ENCODE measurements at regions not wholly inside any gene's neighbourhood (a gene's known extent, or its start where the extent isn't known, plus 50 kb on each side); places are given as distances from the start of the nearest gene placed in this dataset.

- no peaks in the 10 kb centered on the region for H3K9me1 ChIP-seq (replicated peaks; ENCODE audit: control insufficient read depth, extremely low read depth, insufficient read depth, low read length)
- no peaks in the 10 kb centered on the region for H3K4me1 ChIP-seq (ENCODE audit: control insufficient read depth, extremely low read depth, insufficient read depth, low read length)
- H3K4me2 ChIP-seq (ENCODE audit: insufficient read depth, low read length), result no peak overlapping the region
- no peaks in the 10 kb centered on the region for H3K79me2 ChIP-seq (ENCODE audit: control insufficient read depth, insufficient read depth, low read length)
- H3K27ac ChIP-seq (ENCODE audit: insufficient read depth, low read depth, low read length), result no peak overlapping the region
- H3K27me3 ChIP-seq (ENCODE audit: control insufficient read depth in 2 of 2, insufficient read depth in 2 of 2, low read length in 2 of 2), result no peaks in the 10 kb centered on the region
- CTCF ChIA-PET, result interaction anchor here (1.1 to 2.4 kb wide), 2 partner anchors 18 to 20 kb away, joined by 4 to 6 read pairs; no protein-coding TSS in a partner anchor
- DNase-seq (ENCODE audit: low read depth, low spot score) (no peak), FAIRE-seq (no peak)
- intact Hi-C loops (cut with micrococcal nuclease), result no loop called here
- POLR2A ChIA-PET, result no interaction called here
- TF ChIP-seq POLR2AphosphoS5 (IDR thresholded peaks at IDR 0.05; ENCODE audit: insufficient read depth, low read depth, low read length) (no peak), GATA2 (IDR thresholded peaks at IDR 0.05; ENCODE audit: insufficient read depth, insufficient read length, low read depth, low read length) (no peak), MYC (IDR thresholded peaks at IDR 0.05; ENCODE audit: low read depth, low read length) (no peak), POLR2A (IDR thresholded peaks at IDR 0.05; ENCODE audit: low read depth, low read length) (no peak), EZH2 (IDR thresholded peaks at IDR 0.05; ENCODE audit: borderline replicate concordance, low read depth, low read length, severe bottlenecking) (no peak), JUN (IDR thresholded peaks at IDR 0.05; ENCODE audit: borderline replicate concordance, insufficient read depth, insufficient read length, low read depth) (no peak), FOS (IDR thresholded peaks at IDR 0.05; ENCODE audit: borderline replicate concordance, insufficient read depth, low read length) (no peak)
- TF ChIP-seq, protein P1, sequence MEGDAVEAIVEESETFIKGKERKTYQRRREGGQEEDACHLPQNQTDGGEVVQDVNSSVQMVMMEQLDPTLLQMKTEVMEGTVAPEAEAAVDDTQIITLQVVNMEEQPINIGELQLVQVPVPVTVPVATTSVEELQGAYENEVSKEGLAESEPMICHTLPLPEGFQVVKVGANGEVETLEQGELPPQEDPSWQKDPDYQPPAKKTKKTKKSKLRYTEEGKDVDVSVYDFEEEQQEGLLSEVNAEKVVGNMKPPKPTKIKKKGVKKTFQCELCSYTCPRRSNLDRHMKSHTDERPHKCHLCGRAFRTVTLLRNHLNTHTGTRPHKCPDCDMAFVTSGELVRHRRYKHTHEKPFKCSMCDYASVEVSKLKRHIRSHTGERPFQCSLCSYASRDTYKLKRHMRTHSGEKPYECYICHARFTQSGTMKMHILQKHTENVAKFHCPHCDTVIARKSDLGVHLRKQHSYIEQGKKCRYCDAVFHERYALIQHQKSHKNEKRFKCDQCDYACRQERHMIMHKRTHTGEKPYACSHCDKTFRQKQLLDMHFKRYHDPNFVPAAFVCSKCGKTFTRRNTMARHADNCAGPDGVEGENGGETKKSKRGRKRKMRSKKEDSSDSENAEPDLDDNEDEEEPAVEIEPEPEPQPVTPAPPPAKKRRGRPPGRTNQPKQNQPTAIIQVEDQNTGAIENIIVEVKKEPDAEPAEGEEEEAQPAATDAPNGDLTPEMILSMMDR (IDR thresholded peaks at IDR 0.05; ENCODE audit: extremely low read depth in 1 of 2, insufficient read depth in 1 of 2, low read depth in 1 of 2, low read length in 2 of 2), result no peak
- TF ChIP-seq, protein P2, sequence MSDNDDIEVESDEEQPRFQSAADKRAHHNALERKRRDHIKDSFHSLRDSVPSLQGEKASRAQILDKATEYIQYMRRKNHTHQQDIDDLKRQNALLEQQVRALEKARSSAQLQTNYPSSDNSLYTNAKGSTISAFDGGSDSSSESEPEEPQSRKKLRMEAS (IDR thresholded peaks at IDR 0.05; ENCODE audit: insufficient read depth, insufficient read length), result no peak
- no peak overlapping the region for H3K4me3 ChIP-seq (replicated peaks in 1 of 3; ENCODE audit: insufficient read depth in 1 of 3, low read depth in 1 of 3, low read length in 3 of 3)
- H3K36me3 ChIP-seq (ENCODE audit: control insufficient read depth in 2 of 2, extremely low read depth in 1 of 2, insufficient read depth in 2 of 2, low read length in 2 of 2), result no peaks in the 10 kb centered on the region
- no peaks in the 10 kb centered on the region for H3K9me3 ChIP-seq (replicated peaks; ENCODE audit: control insufficient read depth, insufficient read depth, low read length)
- BruUV-seq (replicated peaks), result no TSS peak
- H2AFZ ChIP-seq (ENCODE audit: low read depth, low read length), result no peak overlapping the region
- dilution Hi-C loops (cut with MboI; ENCODE audit: extremely low pct_ligation_motif_present, low sequenced_read_pairs), result no loop called here
- H4K20me1 ChIP-seq (replicated peaks; ENCODE audit: control insufficient read depth, extremely low read depth, insufficient read depth, low read length), result no peaks in the 10 kb centered on the region
- H3K9ac ChIP-seq (replicated peaks; ENCODE audit: extremely low read depth, insufficient read depth, low read length), result no peak overlapping the region
These were observed 475.1 kb upstream of the FZD8 start for GRCh38 chr10:36117231-36117630.

Data from endothelial cell of umbilical vein (primary cell).